ENCODE measurements at regions not wholly inside any gene's neighbourhood (a gene's known extent, or its start where the extent isn't known, plus 50 kb on each side); places are given as distances from the start of the nearest gene placed in this dataset.
A peak's percentile ranks its signal among the peaks of the same experiment; 100 is the strongest.
"Not testable (repeated sequence)": the region's sequence is repeated elsewhere in the genome, so short reads cannot be mapped to it uniquely, and the experiment has no call there.

DNA sequence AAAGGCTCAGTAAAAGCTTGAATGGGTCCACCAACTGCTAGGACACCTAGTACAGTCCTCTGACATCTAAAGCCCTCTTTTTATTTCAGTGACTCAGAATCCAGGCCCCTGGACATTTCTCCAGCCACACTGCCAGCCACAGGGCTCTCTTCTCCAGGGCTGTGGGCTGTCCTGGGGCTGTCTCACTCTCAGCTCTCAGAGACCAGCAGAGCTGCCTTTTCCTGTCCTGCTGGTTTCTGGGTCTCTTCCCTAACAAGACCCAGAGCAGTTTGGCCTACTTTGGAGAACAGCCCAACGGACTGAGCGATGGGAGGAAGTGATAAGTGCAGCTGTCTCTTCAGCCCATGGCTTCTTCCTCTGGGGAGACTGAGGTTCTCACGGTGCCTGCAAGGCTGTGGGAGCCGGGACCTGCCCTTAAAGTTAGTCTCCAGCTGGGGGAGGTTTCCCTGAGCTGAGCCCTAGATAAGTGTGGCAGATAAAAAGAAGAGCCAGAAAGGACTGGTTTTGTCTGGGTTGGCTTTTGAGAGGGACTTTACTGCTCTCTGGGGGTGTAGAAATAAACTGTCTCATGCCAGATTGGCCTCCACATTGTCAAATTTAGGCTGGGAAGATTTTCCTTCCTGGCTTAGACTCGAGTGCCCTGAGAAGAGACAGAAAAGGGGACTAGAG is 979.8 kb downstream of the VRK1 start:
- DNase-seq, result peak in 1 of 2 donors; percentile 9

DNA sequence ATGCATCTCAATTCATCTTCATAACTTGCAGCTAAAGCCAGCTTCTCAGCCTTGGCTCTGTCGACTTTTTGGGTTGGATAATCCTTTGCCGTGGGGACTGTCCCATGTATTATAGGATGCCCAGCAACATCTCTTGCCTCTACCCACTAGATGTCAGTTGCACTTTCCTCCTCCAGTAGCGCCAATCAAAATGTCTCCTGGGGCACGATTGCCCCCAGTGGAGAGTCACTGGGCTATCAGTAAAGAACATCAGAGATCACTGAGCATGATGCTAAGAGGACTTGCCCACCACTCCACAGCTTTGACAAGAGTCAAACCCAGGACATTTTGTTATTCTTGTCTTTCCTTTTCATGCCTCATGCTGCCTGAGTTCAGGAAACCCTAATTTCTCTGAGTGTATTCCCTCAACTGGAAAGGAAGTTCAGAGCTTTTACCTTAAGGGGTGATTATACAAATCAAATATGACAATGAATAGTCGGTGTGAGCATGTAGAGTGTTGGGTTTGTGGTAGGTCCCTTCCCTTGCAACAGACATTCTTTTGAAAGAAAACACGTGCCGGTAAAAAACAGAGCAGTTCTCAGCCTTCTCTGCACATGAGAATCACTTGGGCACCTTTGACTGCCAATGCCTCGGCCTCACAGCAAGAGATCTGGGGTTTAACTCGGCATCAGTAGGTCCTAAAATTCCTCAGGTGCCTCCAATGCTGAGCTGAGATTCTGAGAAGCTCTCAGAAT is 980.6 kb downstream of the VRK1 start:
- no peak for DNase-seq

- DNase-seq, result no peak
These were observed 982.0 kb downstream of the VRK1 start for GRCh38 chr14:97779140-97779539.

DNA sequence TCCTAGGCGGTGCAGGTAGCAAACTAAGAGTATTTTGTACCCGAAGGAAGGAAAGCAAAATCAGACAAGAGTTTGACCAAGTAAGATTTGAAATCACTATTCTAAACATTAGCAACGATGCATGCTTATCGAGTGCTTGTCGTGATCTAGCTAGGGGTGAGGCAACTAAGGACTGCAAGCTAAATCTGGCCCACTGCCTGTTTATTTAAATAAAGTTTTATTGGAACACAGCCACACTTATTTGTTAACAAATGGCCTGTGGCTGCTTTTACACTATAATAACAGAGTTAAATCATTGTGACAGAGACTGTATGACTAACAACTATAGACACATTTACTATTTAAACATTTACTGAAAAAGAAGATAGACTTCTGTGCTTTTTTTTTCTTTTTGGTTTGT is 983.6 kb downstream of the VRK1 start:
- DNase-seq, result no peak

- no peak for DNase-seq
These were observed 984.8 kb downstream of the VRK1 start for GRCh38 chr14:97781961-97782360.

- DNase-seq, result no peak
These were observed 985.8 kb downstream of the VRK1 start for GRCh38 chr14:97782871-97783414.

DNA sequence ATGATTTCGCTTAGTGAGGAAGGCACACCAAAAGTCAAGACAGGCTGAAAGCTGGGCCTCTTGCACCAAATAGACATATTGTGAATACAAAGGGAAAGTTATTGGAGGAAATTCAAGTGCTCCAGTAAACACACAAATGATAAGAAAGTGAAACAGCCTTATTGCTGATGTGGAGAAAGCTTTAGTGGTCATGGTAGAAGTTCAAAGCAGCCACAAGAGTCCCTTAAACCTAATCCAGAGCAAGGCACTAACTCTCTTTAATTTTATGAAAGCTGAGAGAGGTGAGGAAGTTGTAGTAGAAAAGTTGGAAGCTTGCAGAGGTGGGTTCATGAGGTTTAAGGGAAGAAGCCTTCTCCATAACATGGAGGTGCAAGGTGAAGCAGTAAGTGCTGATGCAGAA is 988.3 kb downstream of the VRK1 start:
- no peak for DNase-seq

- no peak for DNase-seq
These were observed 991.2 kb downstream of the VRK1 start for GRCh38 chr14:97788364-97788763.

- no peak for DNase-seq
These were observed 991.8 kb downstream of the VRK1 start for GRCh38 chr14:97788846-97789526.

DNA sequence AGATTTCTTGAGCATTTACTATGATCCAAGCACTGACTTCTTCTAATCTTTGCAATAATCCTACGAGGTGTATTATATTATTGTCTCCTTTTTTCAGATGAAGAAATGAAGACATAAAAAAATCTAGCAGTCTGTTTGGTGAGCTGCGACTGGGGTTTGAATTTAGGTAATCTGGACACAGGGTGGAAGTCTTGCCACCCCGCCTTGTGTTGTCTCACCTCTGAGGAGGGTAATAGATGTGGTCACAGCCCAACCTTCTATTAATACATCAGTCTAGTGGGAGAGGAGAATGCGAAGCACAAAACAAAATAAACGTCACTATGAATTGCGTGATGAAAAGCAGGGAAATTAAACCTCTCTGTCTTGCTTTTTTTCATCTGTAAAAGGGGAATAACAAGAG is 993.9 kb downstream of the VRK1 start:
- DNase-seq, result no peak

DNA sequence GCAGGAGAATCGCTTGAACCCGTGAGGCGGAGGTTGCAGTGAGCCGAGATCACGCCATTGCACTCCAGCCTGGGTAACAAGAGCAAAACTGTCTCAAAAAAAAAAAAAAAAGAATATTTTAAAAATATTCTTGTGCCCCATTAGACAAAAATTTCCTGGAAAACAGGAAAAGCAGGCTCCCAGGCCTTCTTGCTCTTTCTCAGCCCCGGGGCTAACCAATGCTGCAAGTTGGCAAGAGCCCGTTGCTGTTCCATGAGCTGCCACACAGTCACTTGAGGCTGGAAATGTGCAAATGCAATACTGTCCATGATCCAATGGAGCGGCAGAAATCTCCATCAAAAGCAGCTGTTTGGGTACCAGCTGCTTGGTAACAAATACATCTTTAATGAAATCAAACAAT is 994.7 kb downstream of the VRK1 start:
- no peak for DNase-seq

- no peak for DNase-seq
These were observed 999.3 kb downstream of the VRK1 start for GRCh38 chr14:97796511-97796910.

GRCh38 chr14:97798176-97798575 is 1001.0 kb downstream of the VRK1 start:
- DNase-seq, result no peak

- no peak for DNase-seq
These were observed 1005.5 kb downstream of the VRK1 start for GRCh38 chr14:97802430-97803373.

- DNase-seq, result no peak
These were observed 1006.9 kb downstream of the VRK1 start for GRCh38 chr14:97804056-97804455.

GRCh38 chr14:97806891-97807290 is 1009.7 kb downstream of the VRK1 start:
- DNase-seq, result no peak

DNA sequence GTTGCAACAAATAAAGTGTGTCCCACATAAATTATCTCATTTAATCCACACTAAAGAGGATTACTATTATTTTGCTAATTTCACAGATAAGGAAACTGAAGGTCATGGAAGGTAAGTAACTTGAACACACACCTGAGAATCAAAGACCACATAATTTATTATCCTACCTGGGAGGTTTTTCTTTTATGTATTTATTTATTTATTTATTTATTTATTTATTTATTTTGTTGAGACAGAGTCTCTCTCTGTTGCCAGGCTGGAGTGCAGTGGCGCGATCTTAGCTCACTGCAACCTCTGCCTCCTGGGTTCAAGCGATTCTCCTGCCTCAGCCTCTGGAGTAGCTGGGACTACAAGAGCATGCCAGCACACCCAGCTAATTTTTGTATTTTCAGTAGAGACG is 1011.4 kb downstream of the VRK1 start:
- DNase-seq, result not testable (repeated sequence)

DNA sequence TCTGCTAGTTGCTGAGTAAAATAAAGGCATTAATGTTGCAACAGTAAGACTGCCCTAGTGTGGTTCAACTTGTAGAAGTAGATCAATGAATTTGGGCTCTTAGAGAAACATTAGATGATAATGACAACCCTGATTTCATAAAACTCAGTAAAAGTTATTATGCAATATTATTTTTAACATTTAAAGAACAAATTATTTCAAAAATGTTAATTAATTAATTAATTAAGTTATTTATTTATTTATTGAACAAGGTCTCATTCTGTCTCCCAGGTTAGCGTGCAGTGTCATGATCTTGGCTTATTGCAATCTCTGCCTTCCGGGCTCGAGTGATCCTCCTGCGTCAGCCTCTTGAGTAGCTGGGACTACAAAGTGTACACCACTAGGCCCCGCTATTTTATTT is 1016.4 kb downstream of the VRK1 start:
- no peak for DNase-seq

- DNase-seq, result no peak
These were observed 1023.6 kb downstream of the VRK1 start for GRCh38 chr14:97820781-97821180.

DNA sequence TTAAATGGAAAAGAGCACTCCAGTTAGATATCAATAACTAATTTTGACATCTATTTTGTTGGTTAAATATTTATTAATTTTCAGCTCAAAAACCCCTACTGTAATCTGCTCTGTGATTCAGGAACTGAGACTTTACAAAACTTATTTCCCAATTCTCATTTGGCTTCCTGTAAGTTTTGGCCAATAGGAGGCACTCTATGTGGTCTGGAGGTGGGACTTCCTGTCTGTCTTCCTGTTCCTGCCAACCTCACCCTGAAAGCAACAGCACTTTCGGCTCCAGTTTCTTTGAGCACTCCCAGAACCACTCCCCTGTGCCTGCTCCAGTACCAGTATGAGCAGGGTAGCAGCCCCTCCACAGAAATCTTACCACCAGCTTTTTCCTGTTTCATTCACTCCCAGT is 1027.0 kb downstream of the VRK1 start:
- DNase-seq, result no peak

DNA sequence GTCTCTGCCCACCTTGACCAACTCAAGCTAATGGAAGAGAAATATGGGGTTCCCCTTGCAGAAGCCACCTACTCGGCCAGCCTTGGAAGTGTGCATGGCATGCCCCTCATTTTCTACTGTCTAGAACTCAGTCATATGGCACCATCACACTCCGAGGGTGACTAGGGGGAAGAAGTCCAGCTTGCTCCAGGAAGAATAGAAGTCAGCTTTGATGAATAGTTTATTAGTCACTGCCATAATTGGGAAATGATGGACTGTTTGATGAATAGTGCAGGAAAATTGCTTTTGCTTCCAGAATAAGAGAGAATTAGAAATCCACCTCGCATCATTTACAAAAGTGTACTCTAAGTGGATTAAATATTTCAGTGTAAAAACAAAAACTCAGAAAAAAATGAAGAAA is 1030.6 kb downstream of the VRK1 start:
- DNase-seq, result no peak

GRCh38 chr14:97832776-97833175 is 1035.6 kb downstream of the VRK1 start:
- no peak for DNase-seq

DNA sequence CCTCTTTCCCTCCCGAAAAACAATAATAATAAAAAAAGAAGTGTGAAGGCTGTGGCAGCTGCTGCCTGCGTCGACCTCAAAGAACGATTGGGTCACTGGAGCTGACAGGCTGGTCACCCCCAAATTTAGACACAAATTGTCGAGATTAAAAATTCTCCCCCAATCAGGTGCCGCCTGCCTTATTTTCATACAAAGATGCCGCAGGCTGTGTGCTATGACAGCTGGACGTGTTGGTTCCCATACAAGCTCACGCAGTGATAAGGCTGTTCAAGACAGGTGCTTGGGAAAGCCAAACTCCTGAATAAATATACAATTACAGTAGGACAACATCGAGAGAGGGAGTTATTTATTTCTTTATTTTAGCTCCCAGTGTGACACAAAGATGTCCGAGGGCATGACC is 1041.8 kb downstream of the VRK1 start:
- no peak for DNase-seq
